ENCODE measurements at regions not wholly inside any gene's neighbourhood (a gene's known extent, or its start where the extent isn't known, plus 50 kb on each side); places are given as distances from the start of the nearest gene placed in this dataset.

DNA sequence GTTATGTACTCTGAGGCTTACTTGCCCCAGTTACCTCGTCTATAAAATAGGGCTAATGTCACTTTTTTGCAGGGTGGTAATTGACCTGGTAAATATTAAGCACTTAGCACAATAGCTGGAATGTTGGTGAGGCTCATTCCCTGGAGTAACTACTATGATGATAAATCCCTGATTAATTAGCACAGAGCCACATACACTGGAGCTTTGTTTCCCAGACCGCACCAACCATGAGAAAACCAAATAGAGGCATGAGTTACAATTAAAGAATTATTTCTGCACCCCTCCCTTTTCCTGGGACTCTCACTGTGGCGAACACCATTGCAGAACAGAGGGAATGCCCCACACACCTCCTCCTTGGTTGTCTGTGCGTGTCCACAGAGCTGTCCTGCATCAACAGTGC lies 76.6 kb upstream of the CPOX start:
- TF ChIP-seq CTCF (IDR thresholded peaks at IDR 0.05) (no peak), POLR2A (IDR thresholded peaks at IDR 0.05) (no peak)

All from adrenal gland (tissue), 5 donors.